IMR-90 (cell line): ENCODE measurements at regions not wholly inside any gene's neighbourhood (a gene's known extent, or its start where the extent isn't known, plus 50 kb on each side); places are given as distances from the start of the nearest gene placed in this dataset.

ENCODE experiments used
- ATAC-seq: fragments of 200-7000 bp; cut with Tn5 transposase; 2 replicates; pipeline ENCODE4 v1.9.1; 2020; ENCODE audit warnings: low read depth, mild to moderate bottlenecking, moderate library complexity
- BruUV-seq: library from RNA; stranded (reverse); fragments of 400-500 nt; replicated peaks from 2 replicates; lab custom pipeline; 2021; lab: Mats Ljungman, UMichigan
- CTCF ChIA-PET: fragments of 300-600 bp; formaldehyde crosslinking; extraction: SDS; loops from one replicate; lab custom pipeline; 2021; ENCODE audit warnings: antibody characterized with exemption; lab: Yijun Ruan, JAX
- POLR2A ChIA-PET: fragments of 300-600 bp; sonication (Branson Sonifier 250); formaldehyde crosslinking; loops from one replicate; lab custom pipeline; 2022; ENCODE audit warnings: antibody characterized with exemption; ENCODE audit not compliant: unreplicated experiment; lab: Charles Lee
- DNase-seq: peaks from one replicate; pipeline ENCODE4 v3.0.0; 2013
- H2AFZ ChIP-seq: replicated peaks from 2 replicates; pipeline ENCODE3; 2013; ENCODE audit warnings: low read length, mild to moderate bottlenecking; ENCODE audit not compliant: poor library complexity
- H2AK5ac ChIP-seq: 2 replicates; pipeline ENCODE4 v1.6.1; 2013; ENCODE audit warnings: low read depth, low read length, inconsistent platforms
- H2AK9ac ChIP-seq: replicated peaks from 2 replicates; pipeline ENCODE3; 2013; ENCODE audit warnings: mild to moderate bottlenecking, low read depth, low read length, moderate library complexity; ENCODE audit not compliant: poor library complexity
- H2BK120ac ChIP-seq: 2 replicates; pipeline ENCODE4 v1.6.1; 2013; ENCODE audit warnings: low read depth, low read length, inconsistent platforms
- H2BK15ac ChIP-seq: 3 replicates; pipeline ENCODE4 v1.6.1; 2013; ENCODE audit warnings: low read depth, low read length, inconsistent platforms
- H2BK20ac ChIP-seq: 2 replicates; pipeline ENCODE4 v1.6.1; 2013; ENCODE audit warnings: low read depth, mild to moderate bottlenecking, inconsistent platforms, low read length, moderate library complexity
- H2BK5ac ChIP-seq: 2 replicates; pipeline ENCODE4 v1.6.1; 2013; ENCODE audit warnings: mild to moderate bottlenecking, low read depth, low read length, inconsistent platforms; ENCODE audit not compliant: poor library complexity, severe bottlenecking
- H3K14ac ChIP-seq: replicated peaks from 2 replicates; pipeline ENCODE4 v1.6.1; 2013; ENCODE audit warnings: low read depth, low read length, inconsistent platforms
- H3K18ac ChIP-seq: 2 replicates; pipeline ENCODE4 v1.6.1; 2013; ENCODE audit warnings: low read depth, low read length, control low read depth
- H3K23ac ChIP-seq: 2 replicates; pipeline ENCODE4 v1.6.1; 2013; ENCODE audit warnings: low read depth, low read length, inconsistent platforms
- H3K27ac ChIP-seq: 2 replicates; pipeline ENCODE4 v1.5.1; 2013; ENCODE audit warnings: mild to moderate bottlenecking, control low read depth, low read length; ENCODE audit not compliant: insufficient read depth
- H3K27me3 ChIP-seq: 2 replicates; pipeline ENCODE4 v1.6.1; 2013; ENCODE audit warnings: low read length; ENCODE audit not compliant: control insufficient read depth, insufficient read depth
- H3K36me3 ChIP-seq: 2 replicates; pipeline ENCODE4 v1.6.1; 2013; ENCODE audit warnings: low read length, mixed read lengths; ENCODE audit not compliant: control insufficient read depth, insufficient read depth
- H3K4ac ChIP-seq: 2 replicates; pipeline ENCODE4 v1.6.1; 2013; ENCODE audit warnings: low read depth, low read length, inconsistent platforms
- H3K4me1 ChIP-seq: 2 replicates; pipeline ENCODE4 v1.6.1; 2013; ENCODE audit warnings: low read length, mixed read lengths; ENCODE audit not compliant: control insufficient read depth, insufficient read depth
- H3K4me2 ChIP-seq: 2 replicates; pipeline ENCODE4 v1.6.1; 2013; ENCODE audit warnings: low read depth, mild to moderate bottlenecking, control low read depth, low read length, moderate library complexity
- H3K4me3 ChIP-seq: 2 replicates; pipeline ENCODE4 v1.5.1; 2013; ENCODE audit warnings: low read depth, mild to moderate bottlenecking, control low read depth, low read length, moderate library complexity; ENCODE audit not compliant: insufficient read depth
- H3K56ac ChIP-seq: 2 replicates; pipeline ENCODE4 v1.6.1; 2013; ENCODE audit warnings: low read length, inconsistent platforms; ENCODE audit not compliant: insufficient read depth; ENCODE audit errors: extremely low read depth
- H3K79me1 ChIP-seq, 2 experiments: 2 replicates each; pipeline ENCODE4 v1.6.1; 2013; ENCODE audit warnings: low read length in 2 of 2, inconsistent platforms in 1 of 2, low read depth in 1 of 2
- H3K9ac ChIP-seq: 2 replicates; pipeline ENCODE4 v1.6.1; 2013; ENCODE audit warnings: low read depth, low read length, control low read depth
- H3K9me1 ChIP-seq: 2 replicates; pipeline ENCODE4 v1.6.1; 2013; ENCODE audit warnings: low read length, inconsistent platforms; ENCODE audit not compliant: insufficient read depth
- H3K9me3 ChIP-seq: 2 replicates; pipeline ENCODE4 v1.6.1; 2013; ENCODE audit warnings: low read length; ENCODE audit not compliant: control insufficient read depth, insufficient read depth
- H4K20me1 ChIP-seq: 2 replicates; pipeline ENCODE4 v1.6.1; 2013; ENCODE audit warnings: low read length, inconsistent platforms; ENCODE audit not compliant: insufficient read depth
- H4K5ac ChIP-seq: 2 replicates; pipeline ENCODE4 v1.6.1; 2013; ENCODE audit warnings: mild to moderate bottlenecking, low read depth, low read length, control low read depth
- H4K8ac ChIP-seq, 2 experiments: 2 replicates each; pipeline ENCODE4 v1.6.1; 2013; ENCODE audit warnings: low read depth in 2 of 2, low read length in 2 of 2, control low read depth in 1 of 2, inconsistent platforms in 1 of 2
- H4K91ac ChIP-seq: 2 replicates; pipeline ENCODE4 v1.6.1; 2013; ENCODE audit warnings: low read depth, low read length, inconsistent platforms; ENCODE audit not compliant: insufficient read depth
- CEBPB ChIP-seq: IDR thresholded peaks from 2 replicates; pipeline ENCODE4 v1.6.1; 2012; ENCODE audit warnings: low read depth, low read length, improper control_type of control experiment
- MXI1 ChIP-seq: IDR thresholded peaks from 2 replicates; pipeline ENCODE4 v1.6.1; 2012; ENCODE audit warnings: low read depth, mild to moderate bottlenecking, low read length, moderate library complexity, borderline replicate concordance
- NFE2L2 ChIP-seq: fragments of 150-350 bp; IDR thresholded peaks from 2 replicates; pipeline ENCODE4 v1.6.1; 2016; ENCODE audit warnings: low read depth, mild to moderate bottlenecking, low read length
- USF2 ChIP-seq: fragments of 150-350 bp; IDR thresholded peaks from 2 replicates; pipeline ENCODE4 v1.6.1; 2017; ENCODE audit warnings: mild to moderate bottlenecking, antibody characterized with exemption, low read length, low read depth
- WGBS, 2 experiments: methylation state at CpG; one replicate each; pipeline versions ENCODE4 v1.1.5 to v1.1.7; 2013; ENCODE audit warnings: missing lambda C conversion rate in 2 of 2; ENCODE audit not compliant: insufficient read length in 1 of 2; ENCODE audit errors: extremely low coverage in 2 of 2; 5-methylcytosine and 5-hydroxymethylcytosine counted together
- dilution Hi-C: fragments of 300-500 bp; cut with HindIII; formaldehyde crosslinking; loops from one replicate; pipeline ENCODE4 v1.14.3; 2018; ENCODE audit warnings: low sequenced_read_pairs; ENCODE audit not compliant: unreplicated experiment
- in situ Hi-C: fragments of 300-500 bp; cut with MboI; formaldehyde crosslinking; loops from 3 replicates; pipeline ENCODE4 v1.14.3; 2019; ENCODE audit warnings: low sequenced_read_pairs, inconsistent platforms, mixed read lengths
- intact Hi-C: fragments of 100-400 bp; cut with micrococcal nuclease; formaldehyde crosslinking; loops from 2 replicates; pipeline ENCODE4 v1.10.0; 2022

DNA sequence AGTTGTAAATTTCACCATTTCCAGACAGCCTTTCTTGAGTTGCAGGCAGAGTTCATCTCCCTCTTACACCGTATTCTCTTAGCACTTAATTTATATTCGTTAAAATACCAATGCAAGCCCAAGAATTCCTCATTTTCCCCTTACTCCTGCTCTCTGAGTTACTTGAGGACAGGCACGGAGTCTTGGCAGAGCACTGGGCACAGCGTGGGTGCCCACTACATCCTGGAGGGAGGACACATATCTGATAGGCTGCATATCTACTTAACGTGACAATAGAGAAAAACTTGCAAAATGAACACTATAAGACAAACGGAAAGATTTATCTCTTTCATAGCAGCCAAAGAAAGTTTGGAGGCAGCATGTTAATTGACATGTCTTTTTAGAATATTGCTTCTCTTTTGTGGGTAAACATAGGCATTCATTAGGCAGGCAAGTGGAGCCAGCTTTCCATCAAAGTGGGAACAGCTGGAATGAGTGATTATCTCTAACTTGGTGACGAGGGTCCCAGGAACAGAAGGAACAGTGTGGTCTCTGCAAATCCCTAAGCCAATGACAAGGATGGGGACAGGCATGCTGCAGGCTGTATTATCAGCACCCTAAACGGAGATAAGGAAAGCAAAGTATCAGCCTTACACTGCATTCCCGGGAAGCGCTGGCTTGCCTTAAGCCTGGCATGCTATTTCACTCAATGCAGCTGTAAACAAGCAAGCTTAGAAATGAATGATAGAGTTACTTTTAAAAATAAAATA is 116.5 kb downstream of the RTP4 start:
- H3K4ac ChIP-seq: no peak overlapping the region
- no peak overlapping the region for H3K4me2 ChIP-seq
- no peak overlapping the region for H2AK5ac ChIP-seq
- no peak overlapping the region for H4K91ac ChIP-seq
- H4K20me1 ChIP-seq: no peaks in the 10 kb centered on the region
- ChIA-PET CTCF (no interaction called here), POLR2A (no interaction called here)
- H3K36me3 ChIP-seq: no peaks in the 10 kb centered on the region
- H3K18ac ChIP-seq: no peak overlapping the region
- H4K5ac ChIP-seq: no peak overlapping the region
- no peaks in the 10 kb centered on the region for H3K9me3 ChIP-seq
- WGBS, 2 experiments: 48% methylated on average over 3 of the region's 10 CpGs; no CpG with 5 or more reads in 1 of the 2 experiments
- H3K9me1 ChIP-seq: no peaks in the 10 kb centered on the region
- intact Hi-C loops: no loop called here
- H2BK5ac ChIP-seq: no peak overlapping the region
- DNase-seq (no peak), ATAC-seq (no peak)
- H3K56ac ChIP-seq: no peak overlapping the region
- no peaks in the 10 kb centered on the region for H3K27me3 ChIP-seq
- no peaks in the 10 kb centered on the region for H3K4me1 ChIP-seq
- no peak overlapping the region for H2BK15ac ChIP-seq
- in situ Hi-C loops: no loop called here
- dilution Hi-C loops: no loop called here
- TF ChIP-seq CEBPB (no peak), MXI1 (no peak), NFE2L2 (no peak), USF2 (no peak)
- no peak overlapping the region for H3K23ac ChIP-seq
- H2AFZ ChIP-seq: no peak overlapping the region
- no TSS peak for BruUV-seq
- no peak overlapping the region for H2BK120ac ChIP-seq
- H4K8ac ChIP-seq: no peak overlapping the region
- H3K9ac ChIP-seq: no peak overlapping the region
- no peak overlapping the region for H3K4me3 ChIP-seq
- no peak overlapping the region for H2BK20ac ChIP-seq
- H3K79me1 ChIP-seq: no peaks in the 10 kb centered on the region
- H2AK9ac ChIP-seq: no peak overlapping the region
- H3K27ac ChIP-seq: no peak overlapping the region
- H3K14ac ChIP-seq: no peak overlapping the region
